AG08396 (cell line): ENCODE measurements at regions not wholly inside any gene's neighbourhood (a gene's known extent, or its start where the extent isn't known, plus 50 kb on each side); places are given as distances from the start of the nearest gene placed in this dataset.
"Not testable (repeated sequence)": the region's sequence is repeated elsewhere in the genome, so short reads cannot be mapped to it uniquely, and the experiment has no call there.

Experiments
- DNase-seq: peaks from one replicate; pipeline ENCODE4 v3.0.0; 2012; ENCODE audit warnings: low spot score, mixed read lengths

- DNase-seq: no peak
These were observed 110.3 kb upstream of the TMEM170B start for GRCh38 chr6:11427091-11427722.

GRCh38 chr6:11426571-11426970 is 111.0 kb upstream of the TMEM170B start:
- no peak for DNase-seq

GRCh38 chr6:11425876-11426275 is 111.7 kb upstream of the TMEM170B start:
- no peak for DNase-seq

GRCh38 chr6:11425431-11425871 is 112.1 kb upstream of the TMEM170B start:
- DNase-seq: no peak

GRCh38 chr6:11424395-11425034 is 113.0 kb upstream of the TMEM170B start:
- no peak for DNase-seq

- no peak for DNase-seq
These were observed 113.9 kb upstream of the TMEM170B start for GRCh38 chr6:11423667-11424066.

- DNase-seq: no peak
These were observed 114.5 kb upstream of the TMEM170B start for GRCh38 chr6:11423072-11423471.

GRCh38 chr6:11419763-11420453 is 117.6 kb upstream of the TMEM170B start:
- DNase-seq: no peak

- DNase-seq: no peak
These were observed 119.2 kb upstream of the TMEM170B start for GRCh38 chr6:11418290-11418905.

- no peak for DNase-seq
These were observed 120.5 kb upstream of the TMEM170B start for GRCh38 chr6:11416936-11417576.

- not testable (repeated sequence) for DNase-seq
These were observed 121.2 kb upstream of the TMEM170B start for GRCh38 chr6:11416099-11416935.

- no peak for DNase-seq
These were observed 122.0 kb upstream of the TMEM170B start for GRCh38 chr6:11415557-11415956.

GRCh38 chr6:11414176-11414963 is 123.2 kb upstream of the TMEM170B start:
- no peak for DNase-seq

- peak; percentile 60 for DNase-seq
These were observed 123.8 kb upstream of the TMEM170B start for GRCh38 chr6:11413728-11414127.

- no peak for DNase-seq
These were observed 124.3 kb upstream of the TMEM170B start for GRCh38 chr6:11413117-11413687.

- DNase-seq: no peak
These were observed 124.9 kb upstream of the TMEM170B start for GRCh38 chr6:11412616-11413015.

- peak; percentile 45 for DNase-seq
These were observed 125.5 kb upstream of the TMEM170B start for GRCh38 chr6:11412011-11412424.

GRCh38 chr6:11411593-11411992 is 126.0 kb upstream of the TMEM170B start:
- no peak for DNase-seq

- no peak for DNase-seq
These were observed 126.8 kb upstream of the TMEM170B start for GRCh38 chr6:11410539-11411307.
